Activated CD8-positive, alpha-beta memory T cell treated with anti-CD3 and anti-CD28 coated beads for 24 hours (primary cell): ENCODE measurements at regions not wholly inside any gene's neighbourhood (a gene's known extent, or its start where the extent isn't known, plus 50 kb on each side); places are given as distances from the start of the nearest gene placed in this dataset.

Experiments used
- DNase-seq: peaks from one replicate; pipeline ENCODE4 v3.0.0-alpha.2; 2020

DNA sequence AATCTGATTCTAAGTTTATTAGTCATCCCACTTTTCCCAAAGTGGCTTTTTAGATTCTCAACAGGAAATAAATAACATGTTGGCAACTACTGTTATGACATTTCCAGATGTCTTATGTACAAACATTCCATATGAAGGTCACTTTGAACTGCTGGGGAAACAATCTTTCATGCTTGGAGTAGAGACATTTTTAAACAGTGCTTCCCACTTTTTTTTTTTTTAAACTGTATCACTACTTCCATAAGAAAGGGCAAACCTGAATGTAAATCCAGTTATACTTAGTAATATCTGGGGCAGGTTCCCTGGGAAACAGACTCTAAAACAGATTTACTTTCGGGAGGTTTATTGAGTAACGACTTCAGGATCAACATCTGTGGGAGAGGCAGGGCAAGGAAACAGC lies 473.8 kb downstream of the TAFA4 start:
- no peak for DNase-seq

DNA sequence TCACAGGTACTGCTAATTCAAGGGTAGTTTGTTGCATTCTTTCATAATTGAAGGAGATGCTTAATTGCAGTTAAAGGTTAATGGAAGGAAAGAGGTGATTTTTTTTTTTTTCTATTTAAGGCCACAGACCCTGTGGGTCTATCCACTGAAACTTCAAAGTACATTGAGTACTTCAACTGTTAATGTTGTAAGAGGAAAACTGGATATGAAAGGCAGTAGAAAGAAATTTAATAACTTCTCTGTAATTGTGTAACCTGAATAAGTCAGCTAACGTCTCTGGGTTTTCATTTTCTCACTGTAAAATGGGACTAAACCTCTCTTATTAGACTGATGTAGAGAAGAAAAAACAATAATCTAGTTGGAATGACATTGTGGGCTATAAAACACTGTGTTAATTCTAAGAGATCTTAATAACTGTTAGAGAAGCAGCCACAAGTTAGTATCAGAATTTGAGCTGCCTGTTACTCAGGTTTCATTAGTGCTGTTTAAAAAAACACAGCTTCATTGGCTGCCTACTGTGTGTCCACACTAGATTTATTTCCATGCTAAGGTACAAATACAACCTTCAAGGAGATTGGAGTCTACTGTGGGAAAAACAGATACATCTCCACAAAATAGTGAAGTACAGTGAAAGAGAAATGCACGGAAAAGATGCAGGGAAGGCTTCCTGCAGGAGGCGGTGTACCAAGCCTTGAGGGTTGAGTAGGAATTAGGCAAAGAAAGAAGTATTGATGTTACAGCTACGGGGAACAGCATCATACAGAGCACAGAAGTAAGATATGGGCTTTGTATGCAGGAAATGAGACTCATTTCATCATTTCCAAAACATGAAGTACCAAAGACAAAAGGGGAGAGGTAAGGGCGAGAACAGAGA lies 483.6 kb downstream of the TAFA4 start:
- DNase-seq: no peak

DNA sequence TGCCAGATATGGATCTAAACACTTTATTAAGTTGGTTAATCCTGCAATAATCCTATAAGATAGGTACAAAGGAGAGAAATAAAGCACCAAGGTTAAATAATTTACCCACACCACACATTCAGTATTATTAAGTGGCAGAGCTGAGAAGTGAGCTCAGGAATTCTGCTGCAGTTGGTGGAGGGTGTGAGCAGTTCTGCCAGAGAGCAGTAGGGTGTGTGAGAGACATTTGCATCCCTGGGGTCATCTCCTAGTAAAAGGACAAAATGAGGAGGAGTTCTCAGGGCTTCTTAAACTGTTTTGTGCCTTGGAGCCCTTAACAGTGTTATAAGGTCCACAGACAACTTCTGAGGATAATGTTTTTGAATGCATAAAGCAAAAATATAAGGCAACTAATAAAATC lies 484.5 kb downstream of the TAFA4 start:
- no peak for DNase-seq

DNA sequence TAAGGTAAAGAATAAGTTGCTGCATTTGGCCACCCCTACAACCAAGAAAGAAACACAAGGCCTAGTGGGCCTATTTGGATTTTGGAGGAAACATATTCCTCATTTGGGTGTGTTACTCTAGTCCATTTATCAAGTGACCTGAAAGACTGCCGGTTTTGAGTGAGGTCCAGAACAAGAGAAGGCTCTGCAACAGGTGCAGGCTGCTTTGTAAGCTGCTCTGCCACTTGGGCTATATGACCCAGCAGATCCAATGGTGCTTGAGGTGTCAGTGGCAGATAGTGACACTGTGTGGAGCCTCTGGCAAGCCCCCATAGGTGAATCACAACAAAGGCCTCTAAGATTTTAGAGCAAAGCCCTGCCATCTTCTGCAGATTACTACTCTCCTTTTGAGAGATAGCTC lies 491.3 kb downstream of the TAFA4 start:
- DNase-seq: no peak

DNA sequence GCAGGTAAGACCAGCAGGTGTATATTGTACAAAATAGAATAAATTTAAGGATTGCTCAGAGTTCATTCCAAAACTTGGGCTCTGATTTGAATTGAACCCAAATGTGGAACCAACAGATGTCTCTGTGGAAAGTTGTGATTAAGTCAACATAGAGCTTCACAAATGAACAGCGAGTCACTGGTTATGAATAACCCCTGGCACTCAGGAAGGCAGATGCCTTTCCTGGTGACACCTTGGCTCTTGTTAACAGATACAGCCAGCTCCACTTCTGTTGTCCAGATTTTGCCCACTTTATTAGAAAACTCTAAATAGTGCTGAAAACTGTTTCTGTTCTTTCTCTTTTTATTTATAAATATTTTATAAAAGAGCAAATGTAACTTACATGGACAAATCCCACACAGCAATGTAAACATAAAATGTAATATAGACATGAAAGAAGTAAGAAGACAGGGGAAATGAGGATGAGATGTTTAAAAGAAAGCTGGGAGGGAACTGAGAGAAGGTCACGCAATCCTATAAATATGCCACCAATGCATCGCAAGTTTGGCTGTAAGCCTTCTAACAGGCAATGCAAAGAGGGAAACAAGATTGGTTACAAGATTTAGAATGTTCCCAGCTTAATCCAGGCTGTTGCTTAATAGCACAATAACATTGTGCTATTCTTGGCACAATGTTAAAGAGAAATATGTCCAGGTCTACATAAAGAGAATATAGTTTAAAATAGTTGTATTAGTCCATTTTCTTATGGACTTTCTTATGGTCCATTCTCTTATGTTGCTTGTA lies 495.5 kb downstream of the TAFA4 start:
- no peak for DNase-seq

DNA sequence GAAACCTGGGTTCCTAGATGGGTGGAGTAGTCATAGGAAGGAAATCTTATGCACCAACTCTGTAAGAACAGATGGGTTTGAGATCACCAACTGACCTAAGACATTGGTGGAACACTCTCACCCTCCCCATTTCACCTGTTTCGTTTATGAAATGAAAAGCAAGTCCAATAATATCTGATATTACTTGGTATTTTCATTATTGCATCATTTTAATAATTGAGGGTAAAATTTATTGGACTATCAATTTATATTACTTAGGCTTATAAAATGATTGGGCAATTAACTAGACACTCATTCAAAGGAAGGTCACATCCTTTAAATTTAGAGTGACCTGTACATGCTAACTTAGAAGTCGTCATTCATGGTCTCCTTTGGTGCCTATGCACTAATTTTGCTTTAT lies 503.9 kb downstream of the TAFA4 start:
- DNase-seq: no peak

DNA sequence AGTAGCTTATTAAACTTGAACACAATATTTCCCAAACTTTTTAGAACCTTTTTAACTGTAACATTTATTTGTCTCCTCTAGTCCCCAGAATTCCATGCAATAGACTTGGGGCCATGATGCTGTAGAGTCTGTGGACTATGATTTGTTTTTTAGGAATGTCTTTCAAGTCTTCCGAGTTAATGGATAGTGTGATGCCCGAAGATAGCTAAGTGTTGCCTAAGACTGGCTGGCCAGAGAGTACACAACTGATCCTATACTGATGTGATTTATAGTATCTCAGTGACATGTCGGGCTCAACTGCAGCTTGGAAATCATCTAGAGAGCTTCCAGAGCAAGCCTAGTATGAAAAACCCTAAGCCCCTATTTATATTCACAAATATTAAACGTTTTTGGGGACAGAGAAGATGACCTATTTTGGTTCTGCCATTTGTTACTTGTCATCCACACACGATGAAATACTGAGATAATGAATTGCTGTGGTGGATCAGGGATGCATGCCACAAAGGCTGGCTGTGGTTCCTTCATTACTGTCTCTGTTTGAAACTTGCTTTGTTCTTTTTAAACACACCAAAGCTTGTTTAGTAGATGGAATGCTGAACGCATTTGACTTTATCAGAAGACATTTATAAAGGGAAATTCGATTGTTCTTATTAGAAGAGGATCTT lies 507.4 kb downstream of the TAFA4 start:
- no peak for DNase-seq

DNA sequence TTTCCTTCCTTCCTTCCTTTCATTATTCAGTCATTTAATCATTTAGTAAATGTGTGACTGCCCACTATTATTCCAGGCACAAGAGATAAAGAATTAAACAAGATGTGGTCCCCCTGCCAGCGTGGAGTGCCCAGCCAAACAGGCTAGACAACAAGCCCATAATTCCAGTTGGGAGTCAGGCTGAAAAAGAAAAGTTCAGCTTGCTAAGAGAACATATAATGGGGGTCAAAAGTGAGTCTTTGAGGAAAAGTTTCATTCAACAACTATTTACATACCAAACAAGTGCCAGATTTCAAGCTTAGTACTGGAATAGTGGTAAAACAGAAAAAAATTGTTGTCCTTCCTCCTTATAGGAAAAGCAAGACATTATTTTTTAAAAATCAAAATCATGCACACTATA lies 523.7 kb downstream of the TAFA4 start:
- DNase-seq: no peak

DNA sequence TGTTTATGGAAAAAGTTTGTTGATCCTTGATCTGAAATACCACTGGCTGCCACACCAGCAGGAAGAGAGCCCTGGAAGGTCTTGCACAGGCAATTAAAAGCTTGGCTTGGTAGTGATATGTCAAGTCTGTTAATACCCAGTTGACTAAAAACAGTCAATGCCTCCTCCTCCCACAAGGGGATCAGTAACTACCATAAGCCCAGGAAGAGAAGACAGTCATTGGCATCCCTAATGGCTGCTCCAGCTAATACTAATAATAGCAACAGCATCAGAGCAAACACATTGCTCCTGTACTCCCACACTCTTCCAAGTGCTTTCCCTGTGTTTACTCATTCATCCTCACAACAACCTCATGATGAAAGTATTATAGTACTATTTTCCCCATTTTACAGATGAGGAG lies 528.6 kb downstream of the TAFA4 start:
- no peak for DNase-seq

DNA sequence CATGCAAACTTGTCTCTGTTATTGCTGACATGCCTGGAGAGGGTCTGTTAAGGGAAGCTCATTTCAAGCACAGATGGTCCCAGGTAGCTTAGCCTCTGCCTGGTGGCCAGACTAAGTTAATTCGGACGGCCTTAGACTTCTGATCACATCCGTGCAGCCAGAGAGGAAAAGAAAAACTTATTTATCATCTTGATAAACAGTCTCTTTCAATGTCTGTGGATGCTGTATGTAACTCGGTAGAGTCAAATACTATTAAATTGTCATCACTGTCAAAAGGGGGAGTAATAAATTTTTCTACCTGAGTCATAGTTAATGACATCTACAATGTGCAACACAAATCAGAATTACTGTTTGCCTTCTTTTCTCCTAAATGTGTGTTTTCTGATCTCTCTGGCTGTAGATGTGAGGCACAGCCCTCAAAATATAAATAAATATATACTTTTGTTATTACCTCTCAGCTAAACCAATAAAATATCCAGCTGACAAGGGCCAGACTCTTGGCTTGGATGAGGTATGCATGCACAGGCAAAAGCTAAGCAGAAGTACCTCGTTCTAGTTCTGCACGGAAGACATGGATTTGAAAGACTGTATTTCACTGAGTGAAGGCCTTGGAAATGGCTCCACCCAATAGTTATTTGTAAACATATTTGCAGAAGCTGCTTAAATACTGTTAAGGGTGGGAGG lies 530.0 kb downstream of the TAFA4 start:
- no peak for DNase-seq

DNA sequence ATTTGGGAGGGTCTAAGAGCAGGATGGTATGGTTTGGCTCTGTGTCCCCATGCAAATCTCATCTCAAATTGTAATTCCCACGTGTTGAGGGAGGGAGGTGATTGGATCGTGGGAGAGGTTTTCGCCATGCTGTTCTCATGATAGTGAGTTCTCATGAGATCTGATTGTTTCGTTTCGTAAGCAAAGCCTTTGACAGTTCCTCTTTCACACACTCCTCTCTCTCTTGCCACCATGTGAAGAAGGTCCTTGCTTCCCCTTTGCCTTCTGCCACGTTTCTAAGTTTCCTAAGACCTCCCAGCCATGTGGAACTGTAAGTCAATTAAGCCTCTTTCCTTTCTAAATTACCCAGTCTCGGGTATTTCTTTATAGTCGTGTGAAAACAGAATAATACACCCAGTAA lies 553.7 kb downstream of the TAFA4 start:
- DNase-seq: no peak

DNA sequence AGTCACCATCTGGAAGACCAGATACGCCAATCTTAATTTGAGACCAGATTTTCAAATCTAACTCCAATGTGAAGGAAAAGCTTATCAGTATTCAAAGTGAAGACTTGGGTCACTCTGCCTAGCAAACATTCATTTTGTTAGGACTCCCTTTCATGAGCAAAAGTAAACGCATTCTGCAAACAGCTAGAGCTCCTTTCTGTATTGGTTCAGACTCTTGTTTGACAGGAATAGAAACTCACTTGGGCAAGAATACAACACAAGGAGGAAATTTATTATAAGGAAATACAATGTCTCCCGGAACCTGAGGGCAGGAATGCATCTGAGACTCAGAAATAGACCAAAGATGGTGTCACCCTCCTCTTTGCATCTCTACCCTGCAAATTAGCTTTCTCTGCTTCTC lies 558.6 kb downstream of the TAFA4 start:
- no peak for DNase-seq

DNA sequence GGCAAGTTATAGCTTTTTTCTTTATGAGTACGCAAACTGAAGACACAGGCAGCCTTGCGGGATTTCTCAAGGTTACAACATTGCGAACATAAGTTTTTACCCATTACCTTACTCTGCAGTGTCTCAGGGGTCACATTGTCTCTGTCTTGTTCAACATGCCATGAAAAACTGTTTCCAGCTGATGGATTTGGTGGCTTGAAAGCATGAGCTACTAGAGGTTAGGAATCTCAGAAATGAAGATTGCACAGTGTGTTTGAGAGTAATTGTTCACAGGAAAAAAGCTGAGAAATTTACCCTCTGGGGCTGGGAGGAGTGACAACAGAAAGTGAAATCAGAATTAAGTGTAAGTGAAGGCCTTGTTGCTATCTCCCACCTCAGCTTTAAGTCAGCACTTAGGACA lies 568.6 kb downstream of the TAFA4 start:
- no peak for DNase-seq

DNA sequence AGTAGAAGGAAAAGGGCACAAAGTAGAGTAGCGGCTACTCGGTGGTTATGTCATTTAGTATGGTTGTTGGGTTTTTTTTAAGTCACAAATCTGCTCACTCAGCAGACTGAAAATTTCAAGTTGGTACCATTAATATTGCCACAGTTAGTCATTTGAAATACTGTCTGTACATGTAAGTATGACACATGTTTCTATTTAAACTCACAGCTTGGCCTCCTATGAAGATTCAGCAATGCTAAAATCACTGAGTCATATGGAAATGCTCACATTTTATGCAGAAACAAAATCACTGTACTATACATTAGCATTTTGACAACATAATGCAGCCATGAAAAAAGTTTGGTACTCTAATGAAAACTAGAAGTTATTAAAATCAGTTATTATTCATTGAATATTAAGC lies 571.9 kb downstream of the TAFA4 start:
- DNase-seq: no peak

DNA sequence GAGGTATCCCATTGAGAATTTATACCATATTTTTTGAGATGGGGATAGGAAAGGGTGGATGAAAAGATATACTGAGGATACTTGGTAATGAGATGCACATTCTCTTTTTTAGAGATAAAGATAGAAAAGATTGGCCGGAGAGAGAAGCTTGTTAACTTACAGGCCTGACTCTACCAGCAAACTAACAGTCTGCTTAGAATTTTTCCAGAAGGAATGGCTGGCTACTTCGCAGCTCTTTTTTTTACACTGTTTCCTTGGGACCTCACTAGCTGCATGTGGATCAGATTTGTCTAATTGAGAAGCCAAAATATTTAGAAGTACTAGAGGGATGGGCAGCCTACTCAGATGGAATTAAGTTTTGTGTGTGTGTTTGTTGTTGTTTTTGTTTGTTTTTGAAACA lies 586.6 kb downstream of the TAFA4 start:
- no peak for DNase-seq

DNA sequence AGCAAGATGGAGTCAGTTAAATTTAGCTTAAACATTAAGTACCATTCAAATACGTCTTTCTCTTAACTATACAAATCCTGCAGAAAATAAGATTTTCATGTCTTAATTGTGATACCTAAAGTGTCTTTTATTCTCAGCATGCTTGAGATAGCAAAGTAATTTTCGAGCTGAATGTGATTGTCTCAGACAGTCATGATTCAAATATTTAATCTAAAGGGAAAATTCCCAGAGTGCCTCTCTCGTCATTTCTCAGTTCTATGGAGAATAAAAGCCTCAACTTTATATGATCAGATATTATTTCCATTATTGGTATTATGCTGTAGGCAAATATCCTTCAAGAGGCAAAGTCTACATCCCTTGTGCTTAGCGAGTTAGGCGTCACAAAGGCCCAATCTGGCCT lies 589.9 kb downstream of the TAFA4 start:
- no peak for DNase-seq

DNA sequence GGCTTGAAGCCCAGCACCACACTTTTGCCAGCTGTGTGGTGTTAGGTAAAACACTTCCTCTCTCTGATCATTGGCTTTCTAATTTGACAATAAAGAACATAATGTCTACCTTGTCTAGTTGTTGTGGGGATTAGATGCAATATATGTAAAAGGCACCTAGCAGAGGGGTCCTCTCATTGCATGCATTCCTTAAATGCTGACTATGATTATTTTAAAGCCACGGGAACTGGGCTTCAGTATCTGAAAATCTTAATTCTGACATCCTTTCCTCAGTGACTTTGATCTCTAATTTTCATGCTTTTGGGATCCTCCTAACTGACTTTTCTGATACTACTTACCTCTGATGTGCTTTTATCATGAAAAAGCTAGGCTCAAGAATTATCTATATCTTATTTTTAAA lies 596.3 kb downstream of the TAFA4 start:
- DNase-seq: no peak

DNA sequence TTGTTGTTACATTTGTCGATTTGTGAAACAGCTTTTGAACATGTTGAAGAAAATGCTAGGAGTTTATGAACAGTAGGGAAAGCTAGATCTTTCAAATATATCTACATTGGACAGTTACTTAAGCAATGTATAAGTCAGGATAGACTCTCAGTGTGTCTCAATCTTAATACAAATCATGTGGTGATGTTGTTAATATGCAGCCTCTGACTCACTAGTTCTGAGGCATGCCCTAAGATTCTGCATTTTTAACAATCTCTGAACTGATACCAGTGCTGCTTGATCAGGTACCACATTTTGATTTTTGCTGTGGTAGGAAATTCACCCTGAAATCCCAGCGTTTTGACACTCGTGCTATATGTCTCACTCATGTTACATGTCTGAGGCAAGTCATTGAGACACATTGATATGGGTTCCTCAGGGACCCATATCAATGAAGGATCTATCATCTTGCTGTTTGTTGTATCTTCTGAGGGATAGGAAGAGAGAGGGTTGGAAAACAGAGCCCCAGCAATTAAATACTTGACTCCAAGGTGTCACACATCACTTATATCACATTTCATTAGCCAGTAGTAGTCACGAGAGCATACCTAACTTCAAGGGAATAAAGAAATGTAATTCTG lies 597.9 kb downstream of the TAFA4 start:
- DNase-seq: no peak

DNA sequence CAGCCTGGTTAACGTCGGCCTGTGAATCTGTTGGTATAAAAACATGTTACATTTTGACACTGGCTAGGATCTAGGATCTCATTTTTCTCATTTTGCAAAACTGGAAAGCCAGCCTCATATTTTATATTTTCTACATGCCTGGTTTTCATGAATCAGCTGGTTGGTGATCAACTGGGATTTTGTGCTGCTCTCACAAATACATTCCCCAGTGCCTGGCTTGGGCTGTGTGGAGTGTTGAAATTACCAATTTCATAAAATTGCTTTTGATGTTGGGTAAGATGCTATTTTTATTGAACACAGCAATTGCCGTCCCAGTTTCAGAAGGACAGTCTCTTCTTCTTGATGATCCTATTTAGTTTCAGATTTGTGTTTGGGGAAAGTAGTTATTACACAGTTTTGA lies 604.3 kb downstream of the TAFA4 start:
- no peak for DNase-seq

DNA sequence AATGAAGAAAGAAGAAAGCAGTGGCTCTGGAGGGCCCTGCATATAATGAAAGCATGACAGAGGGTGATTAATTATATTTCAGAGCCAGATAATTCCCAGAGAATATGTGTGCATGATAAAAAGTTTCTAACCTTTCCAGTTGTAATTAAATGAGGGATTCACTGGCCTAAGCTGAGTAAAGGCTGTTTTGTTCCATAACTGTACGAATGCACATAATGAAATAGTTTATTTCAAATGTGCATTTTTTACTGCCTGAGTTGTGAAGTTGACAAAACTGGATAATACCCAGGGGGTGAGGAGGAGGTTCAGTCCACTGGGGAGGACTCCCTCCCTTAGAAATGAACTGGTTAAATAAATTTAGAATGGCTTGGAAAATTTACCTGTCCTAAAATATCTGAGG lies 616.4 kb downstream of the TAFA4 start:
- no peak for DNase-seq

DNA sequence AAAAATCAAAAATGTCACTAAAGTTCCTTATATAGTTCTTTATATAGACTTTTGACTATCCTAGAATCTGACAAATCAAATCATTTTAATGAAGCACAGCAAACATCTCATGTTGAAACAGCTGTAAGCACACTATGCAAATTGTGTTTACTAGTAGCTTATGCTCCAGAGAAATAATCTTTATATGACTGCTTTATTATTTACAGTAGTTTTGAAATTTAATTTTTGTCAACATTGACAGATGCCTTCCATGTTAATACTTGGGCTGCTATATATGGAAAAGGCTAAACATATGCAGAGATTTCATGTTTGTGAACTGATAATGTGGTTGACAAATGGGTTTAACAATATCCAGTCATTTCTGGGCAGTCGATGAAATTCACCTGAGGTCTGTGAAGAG lies 616.8 kb downstream of the TAFA4 start:
- no peak for DNase-seq

DNA sequence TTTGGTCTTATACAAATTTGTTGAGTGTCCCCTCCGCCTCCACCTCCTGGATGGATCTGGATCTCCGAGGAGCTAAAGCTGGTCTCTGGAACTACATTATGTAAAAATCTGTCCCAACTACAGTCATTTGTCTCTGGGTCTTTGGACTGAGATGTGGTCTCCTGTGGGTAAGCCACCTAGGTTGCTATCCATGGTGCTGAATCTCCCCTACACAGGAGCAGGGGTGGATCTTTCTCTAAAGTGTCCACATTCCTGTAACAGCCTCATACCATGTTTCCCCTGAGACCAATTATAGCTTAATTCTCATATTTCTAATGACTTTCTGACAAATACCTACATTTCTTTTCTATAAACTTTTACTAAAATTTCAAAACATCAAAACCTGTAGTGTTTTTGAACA lies 625.8 kb downstream of the TAFA4 start:
- DNase-seq: no peak

DNA sequence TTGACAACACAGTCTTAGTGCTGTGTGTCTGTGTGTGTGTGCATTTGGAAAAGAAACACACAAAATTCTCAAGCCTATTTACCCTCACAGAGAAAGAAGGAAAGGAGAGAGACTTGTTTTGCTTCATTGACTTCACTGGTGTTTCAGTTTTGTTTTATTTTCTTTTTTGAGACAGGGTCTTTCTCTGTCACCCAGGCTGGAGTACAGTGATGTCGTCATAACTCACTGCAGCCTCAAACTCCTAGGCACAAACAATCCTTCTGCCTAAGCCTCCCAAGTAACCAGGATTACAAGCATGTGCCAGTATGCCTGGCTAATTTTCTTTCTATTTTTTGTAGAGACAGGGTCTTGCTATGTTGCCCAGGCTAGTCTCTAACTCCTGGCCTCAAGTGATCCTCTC lies 636.9 kb downstream of the TAFA4 start:
- DNase-seq: no peak
